ENCODE measurements at regions not wholly inside any gene's neighbourhood (a gene's known extent, or its start where the extent isn't known, plus 50 kb on each side); places are given as distances from the start of the nearest gene placed in this dataset.

DNA sequence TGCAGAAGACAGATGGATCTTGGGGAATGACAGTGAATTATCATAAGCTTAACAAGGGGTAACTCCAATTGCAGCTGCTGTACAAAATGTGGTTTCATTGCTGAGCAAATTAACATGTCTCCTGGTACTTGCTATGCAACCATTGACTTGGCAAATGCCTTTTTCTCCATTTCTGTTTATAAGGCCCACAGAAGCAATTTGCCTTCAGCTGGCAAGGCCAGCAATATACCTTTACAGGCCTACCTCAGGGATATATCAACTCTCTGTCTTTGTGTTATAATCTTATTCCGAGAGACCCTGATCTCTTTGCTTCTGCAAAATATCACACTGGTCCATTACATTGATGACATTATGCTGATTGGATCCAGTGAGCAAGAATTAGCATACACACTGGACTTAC is 52.7 kb upstream of the KIAA0040 start:
- no peak overlapping the region for H3K27ac ChIP-seq (ENCODE audit: low read depth in 2 of 2, low read length in 1 of 2)
- POLR2A ChIA-PET: no interaction called here

GRCh38 chr1:175244206-175244605 is 51.6 kb upstream of the KIAA0040 start:
- H3F3A ChIP-seq (replicated peaks; ENCODE audit: insufficient read depth): no peaks in the 10 kb centered on the region
- no peaks in the 10 kb centered on the region for H3K79me2 ChIP-seq (ENCODE audit: insufficient read depth)
- H3K27ac ChIP-seq (ENCODE audit: low read depth in 2 of 2, low read length in 1 of 2): no peak overlapping the region
- no peaks in the 10 kb centered on the region for H3K36me3 ChIP-seq (replicated peaks in 1 of 2; ENCODE audit: control insufficient read depth in 1 of 2, insufficient read depth in 2 of 2, low read length in 1 of 2)
- no peaks in the 10 kb centered on the region for H3K9me2 ChIP-seq
- H3K4me3 ChIP-seq (ENCODE audit: low read depth in 2 of 2, low read length in 1 of 2): no peak overlapping the region
- 24% methylated on average over 1 of the region's 1 CpG for WGBS (ENCODE audit: low lambda C conversion rate)
- POLR2A ChIA-PET: no interaction called here
- H3K4me1 ChIP-seq (ENCODE audit: control insufficient read depth in 1 of 2, insufficient read depth in 2 of 2, low read depth in 1 of 2, low read length in 1 of 2): no peaks in the 10 kb centered on the region
- TF ChIP-seq PBX3 (IDR thresholded peaks at IDR 0.05): no peak
- TF ChIP-seq, protein P1, sequence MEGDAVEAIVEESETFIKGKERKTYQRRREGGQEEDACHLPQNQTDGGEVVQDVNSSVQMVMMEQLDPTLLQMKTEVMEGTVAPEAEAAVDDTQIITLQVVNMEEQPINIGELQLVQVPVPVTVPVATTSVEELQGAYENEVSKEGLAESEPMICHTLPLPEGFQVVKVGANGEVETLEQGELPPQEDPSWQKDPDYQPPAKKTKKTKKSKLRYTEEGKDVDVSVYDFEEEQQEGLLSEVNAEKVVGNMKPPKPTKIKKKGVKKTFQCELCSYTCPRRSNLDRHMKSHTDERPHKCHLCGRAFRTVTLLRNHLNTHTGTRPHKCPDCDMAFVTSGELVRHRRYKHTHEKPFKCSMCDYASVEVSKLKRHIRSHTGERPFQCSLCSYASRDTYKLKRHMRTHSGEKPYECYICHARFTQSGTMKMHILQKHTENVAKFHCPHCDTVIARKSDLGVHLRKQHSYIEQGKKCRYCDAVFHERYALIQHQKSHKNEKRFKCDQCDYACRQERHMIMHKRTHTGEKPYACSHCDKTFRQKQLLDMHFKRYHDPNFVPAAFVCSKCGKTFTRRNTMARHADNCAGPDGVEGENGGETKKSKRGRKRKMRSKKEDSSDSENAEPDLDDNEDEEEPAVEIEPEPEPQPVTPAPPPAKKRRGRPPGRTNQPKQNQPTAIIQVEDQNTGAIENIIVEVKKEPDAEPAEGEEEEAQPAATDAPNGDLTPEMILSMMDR (IDR thresholded peaks at IDR 0.05): no peak
- TF ChIP-seq ELF1 (IDR thresholded peaks at IDR 0.05): no peak
- no peak for TF ChIP-seq YY1 (IDR thresholded peaks at IDR 0.05; ENCODE audit: low read depth)
- no peak for TF ChIP-seq TCF12 (IDR thresholded peaks at IDR 0.05)
- CTCF ChIA-PET: interaction anchor here (1.3 kb wide), 2 partner anchors 10 to 93 kb away, joined by 3 to 4 read pairs; no protein-coding TSS in a partner anchor
- H3K9me3 ChIP-seq: no peaks in the 10 kb centered on the region
- H4K20me1 ChIP-seq (ENCODE audit: insufficient read depth): no peaks in the 10 kb centered on the region
- no peak for DNase-seq
- H3K27me3 ChIP-seq (ENCODE audit: insufficient read depth): no peaks in the 10 kb centered on the region
- no peak overlapping the region for H3K4me2 ChIP-seq
- H2AFZ ChIP-seq (ENCODE audit: low read depth): no peak overlapping the region
- no peak overlapping the region for H3K9ac ChIP-seq

More for the DNA sequence above, 52.7 kb upstream of the KIAA0040 start:
- DNase-seq: no peak
- Histone ChIP-seq H3K4me1 (ENCODE audit: control insufficient read depth in 1 of 2, insufficient read depth in 2 of 2, low read depth in 1 of 2, low read length in 1 of 2) (no peaks in the 10 kb centered on the region), H2AFZ (ENCODE audit: low read depth) (no peak overlapping the region), H4K20me1 (ENCODE audit: insufficient read depth) (no peaks in the 10 kb centered on the region), H3K4me3 (ENCODE audit: low read depth in 2 of 2, low read length in 1 of 2) (no peak overlapping the region), H3K4me2 (no peak overlapping the region), H3F3A (replicated peaks; ENCODE audit: insufficient read depth) (no peaks in the 10 kb centered on the region), H3K36me3 (replicated peaks in 1 of 2; ENCODE audit: control insufficient read depth in 1 of 2, insufficient read depth in 2 of 2, low read length in 1 of 2) (no peaks in the 10 kb centered on the region), H3K9me2 (no peaks in the 10 kb centered on the region), H3K79me2 (ENCODE audit: insufficient read depth) (no peaks in the 10 kb centered on the region), H3K9ac (no peak overlapping the region), H3K9me3 (no peaks in the 10 kb centered on the region), H3K27me3 (ENCODE audit: insufficient read depth) (no peaks in the 10 kb centered on the region)
- CTCF ChIA-PET: no interaction called here
- WGBS (ENCODE audit: low lambda C conversion rate): 6% methylated on average over 1 of the region's 1 CpG
- TF ChIP-seq EZH2phosphoT487 (IDR thresholded peaks at IDR 0.05; ENCODE audit: borderline replicate concordance, low read depth): no peak
- no peak for TF ChIP-seq PBX3 (IDR thresholded peaks at IDR 0.05)
- TF ChIP-seq, protein P1 (IDR thresholded peaks at IDR 0.05): no peak
- TF ChIP-seq RFX5 (IDR thresholded peaks at IDR 0.05; ENCODE audit: low read length): no peak
